CD4-positive, alpha-beta T cell treated with Interleukin-6 at 100 ng/mL for 8 hours (primary cell): ENCODE measurements at regions not wholly inside any gene's neighbourhood (a gene's known extent, or its start where the extent isn't known, plus 50 kb on each side); places are given as distances from the start of the nearest gene placed in this dataset.
"Not testable (repeated sequence)": the region's sequence is repeated elsewhere in the genome, so short reads cannot be mapped to it uniquely, and the experiment has no call there.

Experiments used
- DNase-seq: peaks from one replicate; pipeline ENCODE4 v3.0.0-alpha.2; 2020; ENCODE audit warnings: mixed read lengths, low spot score

GRCh38 chr15:79539401-79539800 lies 107.3 kb downstream of the MINAR1 start:
- DNase-seq = no peak

GRCh38 chr15:79540551-79540950 lies 108.4 kb downstream of the MINAR1 start:
- DNase-seq = no peak

GRCh38 chr15:79541196-79541595 lies 109.1 kb downstream of the MINAR1 start:
- no peak for DNase-seq

DNA sequence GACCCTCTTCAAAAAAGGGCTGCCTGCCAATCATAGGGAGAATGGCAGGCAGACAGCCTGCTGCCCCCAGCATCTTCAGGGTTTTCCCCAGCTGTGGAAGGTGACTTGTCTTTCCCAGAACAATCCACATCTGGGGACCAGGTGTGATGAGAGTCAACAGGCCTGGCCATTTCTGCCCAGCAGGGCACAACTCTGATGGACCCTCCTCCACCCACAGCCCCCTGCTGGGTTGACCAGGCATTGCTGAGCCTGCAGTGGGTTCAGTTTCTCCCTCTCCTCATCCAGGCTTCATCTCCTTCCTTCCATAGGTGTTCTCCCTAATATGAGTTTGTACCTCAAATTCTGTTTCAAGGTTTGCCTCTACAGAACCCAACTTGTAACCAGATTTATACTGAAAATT lies 111.0 kb downstream of the MINAR1 start:
- no peak for DNase-seq

DNA sequence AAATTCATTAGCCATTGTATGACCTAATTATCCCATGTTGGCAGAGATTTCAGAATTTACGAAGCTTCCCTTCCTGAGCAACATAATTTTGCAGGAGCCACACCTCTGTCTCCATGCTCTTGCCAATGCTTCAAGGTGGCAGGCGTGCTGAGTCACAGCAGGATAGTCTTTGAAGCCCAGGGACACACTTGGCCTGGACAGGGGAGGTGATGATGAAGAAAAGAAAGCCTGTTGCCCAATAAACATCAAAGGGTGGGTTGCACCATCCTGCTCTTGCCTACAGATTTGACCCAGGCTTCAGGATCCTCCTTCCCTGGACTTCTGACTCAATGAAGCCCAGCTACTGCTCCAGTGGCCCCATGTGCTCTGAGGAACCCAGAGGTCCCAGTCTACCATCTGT lies 117.1 kb downstream of the MINAR1 start:
- no peak for DNase-seq

- no peak for DNase-seq
These were observed 128.2 kb downstream of the MINAR1 start for GRCh38 chr15:79560384-79560783.

DNA sequence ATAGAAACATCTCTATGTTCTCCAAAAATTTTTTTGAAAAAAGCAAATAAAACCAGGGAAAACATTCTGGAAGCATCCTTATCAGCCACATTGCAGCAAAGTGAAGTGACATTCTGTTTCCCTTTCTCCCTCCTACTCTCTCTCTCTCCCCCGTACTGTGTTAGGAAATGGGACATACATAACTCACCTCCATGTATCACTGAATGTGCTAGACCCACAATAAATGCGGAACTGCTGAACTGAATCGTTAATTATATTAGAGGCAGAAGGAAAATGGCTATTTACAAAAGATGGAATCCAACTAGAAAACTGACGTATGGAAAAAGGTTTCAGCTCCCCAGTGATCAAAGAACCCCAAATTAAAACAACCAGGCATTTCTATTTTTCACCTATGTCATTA lies 129.8 kb downstream of the MINAR1 start:
- no peak for DNase-seq

GRCh38 chr15:79562403-79562815 lies 130.3 kb downstream of the MINAR1 start:
- no peak for DNase-seq

GRCh38 chr15:79562899-79563298 lies 130.8 kb downstream of the MINAR1 start:
- DNase-seq = no peak

GRCh38 chr15:79570004-79570403 lies 137.9 kb downstream of the MINAR1 start:
- DNase-seq = no peak

- no peak for DNase-seq
These were observed 140.7 kb downstream of the MINAR1 start for GRCh38 chr15:79572691-79573404.

GRCh38 chr15:79574431-79575273 lies 142.5 kb downstream of the MINAR1 start:
- not testable (repeated sequence) for DNase-seq

GRCh38 chr15:79582650-79583049 lies 150.5 kb downstream of the MINAR1 start:
- DNase-seq = no peak

GRCh38 chr15:79592126-79592525 lies 160.0 kb downstream of the MINAR1 start:
- no peak for DNase-seq

GRCh38 chr15:79593119-79593869 lies 161.2 kb downstream of the MINAR1 start:
- DNase-seq = no peak

DNA sequence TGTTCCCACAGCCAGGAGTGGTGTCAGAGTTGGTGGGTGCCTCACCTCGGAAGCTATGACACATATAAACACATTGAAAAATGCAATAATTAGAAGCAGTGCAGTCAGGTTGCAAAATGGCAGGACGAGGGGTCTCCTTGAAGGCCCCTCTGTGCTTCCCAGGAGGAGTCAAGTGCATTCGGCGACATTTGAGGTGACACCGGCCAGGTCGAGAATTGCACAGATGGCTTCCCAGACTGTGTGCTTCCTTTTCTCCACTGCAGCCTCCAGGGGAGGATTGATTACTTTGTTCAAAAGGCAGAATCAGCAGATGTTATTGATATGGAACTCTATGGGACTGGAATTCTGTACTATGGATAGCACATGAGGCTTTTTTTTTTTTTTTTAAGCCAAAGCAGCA lies 163.2 kb downstream of the MINAR1 start:
- no peak for DNase-seq

DNA sequence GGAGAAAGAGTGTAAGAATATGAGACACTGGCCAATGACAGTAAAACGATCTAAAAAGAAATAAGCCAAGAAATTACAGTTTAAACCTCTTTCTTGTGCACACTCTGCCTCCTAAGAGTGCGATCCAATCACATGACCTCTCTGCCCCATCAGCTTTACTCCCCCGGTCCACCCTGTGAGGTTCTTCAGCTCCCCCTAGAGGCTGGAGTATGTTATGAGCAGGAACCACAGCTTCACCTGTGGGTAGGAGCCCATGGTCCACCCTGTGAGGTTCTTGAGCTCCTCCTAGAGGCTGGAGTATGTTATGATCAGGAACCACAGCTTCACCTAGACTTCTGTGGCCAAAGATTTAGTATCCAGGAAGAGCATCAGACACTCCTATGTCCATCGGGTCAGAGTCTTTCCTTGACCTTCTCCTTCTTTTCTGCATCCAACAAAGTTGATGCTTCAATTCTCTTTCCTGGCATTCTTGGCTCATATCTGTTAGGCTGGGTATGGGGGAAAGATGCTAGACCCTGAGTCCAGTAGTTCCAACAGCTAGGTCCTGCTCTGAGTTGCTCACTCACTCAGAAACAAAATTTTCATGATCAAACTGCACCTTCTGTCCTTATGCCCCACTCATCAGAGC lies 164.0 kb downstream of the MINAR1 start:
- peak; percentile 22 for DNase-seq

GRCh38 chr15:79598639-79599038 lies 166.5 kb downstream of the MINAR1 start:
- DNase-seq = no peak

DNA sequence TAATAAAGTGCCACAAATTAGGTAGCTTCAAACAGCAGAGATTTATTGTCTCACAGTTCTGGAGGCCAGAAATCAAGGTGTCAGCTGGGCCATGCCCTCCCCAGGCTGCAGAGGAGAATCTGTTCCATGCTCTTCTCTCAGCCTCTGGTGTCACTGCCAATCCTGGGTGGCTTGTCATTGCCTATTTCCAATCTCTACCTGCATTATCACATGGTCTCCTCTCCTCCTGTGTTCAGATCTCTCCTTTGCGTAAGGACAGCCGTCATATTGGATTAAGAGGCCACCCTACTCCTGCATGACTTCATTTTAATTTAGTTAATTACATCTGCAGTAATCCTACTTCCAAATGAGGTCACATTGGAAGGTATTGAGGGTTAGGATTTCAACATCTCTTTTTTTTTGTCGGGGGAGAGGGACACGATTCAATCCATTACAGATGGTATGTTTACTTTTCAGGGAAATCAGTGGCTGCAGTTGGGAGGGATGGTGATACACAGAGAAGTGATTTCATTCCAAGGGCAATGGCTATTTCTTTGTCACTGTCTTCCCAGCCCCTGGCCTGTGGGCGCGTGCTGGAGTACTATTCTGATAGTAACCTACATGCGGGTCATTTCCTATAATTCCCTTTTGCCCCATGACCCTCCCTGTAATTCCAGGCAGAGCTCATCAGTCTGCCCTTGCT lies 169.4 kb downstream of the MINAR1 start:
- no peak for DNase-seq

DNA sequence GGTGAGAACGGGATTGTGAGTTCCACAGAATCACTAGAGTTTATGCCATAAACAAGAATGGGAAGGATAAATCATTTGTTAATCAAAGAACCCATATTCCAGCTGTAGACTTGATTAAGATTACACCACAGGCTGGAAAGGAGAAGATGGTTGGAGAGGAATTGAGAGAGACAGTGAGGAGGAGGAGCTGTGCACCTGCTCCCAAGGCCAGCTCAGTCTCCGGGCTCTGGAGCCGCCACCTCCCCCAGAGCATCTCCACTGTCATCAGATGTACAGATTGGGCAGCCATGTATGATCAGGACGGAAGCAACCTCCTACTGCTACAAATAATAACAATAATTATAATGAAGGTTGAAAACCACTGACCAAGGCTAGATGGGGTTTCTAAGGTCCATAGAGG lies 170.0 kb downstream of the MINAR1 start:
- DNase-seq = no peak

- DNase-seq = no peak
These were observed 170.6 kb downstream of the MINAR1 start for GRCh38 chr15:79602731-79603130.
